HEK293T (cell line): ENCODE measurements at regions not wholly inside any gene's neighbourhood (a gene's known extent, or its start where the extent isn't known, plus 50 kb on each side); places are given as distances from the start of the nearest gene placed in this dataset.

Experiments
- ARNT ChIP-seq: fragments of 450-650 bp; IDR thresholded peaks from 2 replicates; pipeline ENCODE4 v1.6.1; 2017; ENCODE audit warnings: mild to moderate bottlenecking
- BHLHE40 ChIP-seq: fragments of 450-650 bp; IDR thresholded peaks from 2 replicates; pipeline ENCODE4 v1.6.1; 2016; ENCODE audit warnings: mild to moderate bottlenecking, moderate library complexity, borderline replicate concordance
- FOXK2 ChIP-seq: fragments of 450-650 bp; IDR thresholded peaks from 2 replicates; pipeline ENCODE4 v1.6.1; 2016; ENCODE audit warnings: mild to moderate bottlenecking
- FOXM1 ChIP-seq: fragments of 450-650 bp; IDR thresholded peaks from 2 replicates; pipeline ENCODE4 v1.6.1; 2017; ENCODE audit warnings: mild to moderate bottlenecking, borderline replicate concordance
- HDGF ChIP-seq: fragments of 450-650 bp; IDR thresholded peaks from 2 replicates; pipeline ENCODE4 v1.6.1; 2017; ENCODE audit warnings: antibody characterized with exemption, borderline replicate concordance
- SP1 ChIP-seq: fragments of 450-650 bp; IDR thresholded peaks from 2 replicates; pipeline ENCODE4 v1.6.1; 2017
- SUZ12 ChIP-seq: fragments of 450-650 bp; IDR thresholded peaks from 2 replicates; pipeline ENCODE4 v1.6.1; 2016; ENCODE audit warnings: mild to moderate bottlenecking
- TARDBP ChIP-seq: fragments of 450-650 bp; IDR thresholded peaks from 2 replicates; pipeline ENCODE4 v1.6.1; 2016
- ZNF384 ChIP-seq: fragments of 450-650 bp; IDR thresholded peaks from 2 replicates; pipeline ENCODE4 v1.6.1; 2016

DNA sequence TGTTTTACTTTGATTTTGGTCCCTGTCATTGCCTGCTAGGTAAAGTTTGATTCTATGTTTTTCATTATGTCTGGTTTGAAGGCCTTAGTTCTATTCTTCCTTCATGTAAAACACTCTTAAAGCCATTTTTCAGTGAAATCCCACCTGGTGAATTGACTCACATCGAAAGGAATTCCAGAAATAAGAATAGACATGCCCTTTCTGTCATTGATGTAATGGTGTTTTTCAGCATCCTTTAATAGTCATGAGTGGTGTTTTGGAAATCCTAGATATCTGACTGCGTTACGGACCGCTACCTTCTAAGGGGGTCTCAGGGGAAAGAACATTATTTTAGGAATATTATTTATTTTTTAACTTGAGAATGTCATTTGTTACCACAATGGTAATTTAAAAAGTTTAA, 104.5 kb upstream of the ZEB2 start:
- TF ChIP-seq SP1 (no peak), HDGF (no peak), BHLHE40 (no peak), SUZ12 (no peak), ZNF384 (no peak), TARDBP (no peak), FOXM1 (no peak), ARNT (no peak), FOXK2 (no peak)
